IMR-90 (cell line): ENCODE measurements at regions not wholly inside any gene's neighbourhood (a gene's known extent, or its start where the extent isn't known, plus 50 kb on each side); places are given as distances from the start of the nearest gene placed in this dataset.

Experiments used
- ATAC-seq: fragments of 200-7000 bp; cut with Tn5 transposase; 2 replicates; pipeline ENCODE4 v1.9.1; 2020; ENCODE audit warnings: low read depth, mild to moderate bottlenecking, moderate library complexity
- BruUV-seq: library from RNA; stranded (reverse); fragments of 400-500 nt; replicated peaks from 2 replicates; lab custom pipeline; 2021; lab: Mats Ljungman, UMichigan
- CTCF ChIA-PET: fragments of 300-600 bp; formaldehyde crosslinking; extraction: SDS; loops from one replicate; lab custom pipeline; 2021; ENCODE audit warnings: antibody characterized with exemption; lab: Yijun Ruan, JAX
- POLR2A ChIA-PET: fragments of 300-600 bp; sonication (Branson Sonifier 250); formaldehyde crosslinking; loops from one replicate; lab custom pipeline; 2022; ENCODE audit warnings: antibody characterized with exemption; ENCODE audit not compliant: unreplicated experiment; lab: Charles Lee
- DNase-seq: peaks from one replicate; pipeline ENCODE4 v3.0.0; 2013
- H2AFZ ChIP-seq: replicated peaks from 2 replicates; pipeline ENCODE3; 2013; ENCODE audit warnings: low read length, mild to moderate bottlenecking; ENCODE audit not compliant: poor library complexity
- H2AK5ac ChIP-seq: 2 replicates; pipeline ENCODE4 v1.6.1; 2013; ENCODE audit warnings: low read depth, low read length, inconsistent platforms
- H2AK9ac ChIP-seq: replicated peaks from 2 replicates; pipeline ENCODE3; 2013; ENCODE audit warnings: mild to moderate bottlenecking, low read depth, low read length, moderate library complexity; ENCODE audit not compliant: poor library complexity
- H2BK120ac ChIP-seq: 2 replicates; pipeline ENCODE4 v1.6.1; 2013; ENCODE audit warnings: low read depth, low read length, inconsistent platforms
- H2BK15ac ChIP-seq: 3 replicates; pipeline ENCODE4 v1.6.1; 2013; ENCODE audit warnings: low read depth, low read length, inconsistent platforms
- H2BK20ac ChIP-seq: 2 replicates; pipeline ENCODE4 v1.6.1; 2013; ENCODE audit warnings: low read depth, mild to moderate bottlenecking, inconsistent platforms, low read length, moderate library complexity
- H2BK5ac ChIP-seq: 2 replicates; pipeline ENCODE4 v1.6.1; 2013; ENCODE audit warnings: mild to moderate bottlenecking, low read depth, low read length, inconsistent platforms; ENCODE audit not compliant: poor library complexity, severe bottlenecking
- H3K14ac ChIP-seq: replicated peaks from 2 replicates; pipeline ENCODE4 v1.6.1; 2013; ENCODE audit warnings: low read depth, low read length, inconsistent platforms
- H3K18ac ChIP-seq: 2 replicates; pipeline ENCODE4 v1.6.1; 2013; ENCODE audit warnings: low read depth, low read length, control low read depth
- H3K23ac ChIP-seq: 2 replicates; pipeline ENCODE4 v1.6.1; 2013; ENCODE audit warnings: low read depth, low read length, inconsistent platforms
- H3K27ac ChIP-seq: 2 replicates; pipeline ENCODE4 v1.5.1; 2013; ENCODE audit warnings: mild to moderate bottlenecking, control low read depth, low read length; ENCODE audit not compliant: insufficient read depth
- H3K27me3 ChIP-seq: 2 replicates; pipeline ENCODE4 v1.6.1; 2013; ENCODE audit warnings: low read length; ENCODE audit not compliant: control insufficient read depth, insufficient read depth
- H3K36me3 ChIP-seq: 2 replicates; pipeline ENCODE4 v1.6.1; 2013; ENCODE audit warnings: low read length, mixed read lengths; ENCODE audit not compliant: control insufficient read depth, insufficient read depth
- H3K4ac ChIP-seq: 2 replicates; pipeline ENCODE4 v1.6.1; 2013; ENCODE audit warnings: low read depth, low read length, inconsistent platforms
- H3K4me1 ChIP-seq: 2 replicates; pipeline ENCODE4 v1.6.1; 2013; ENCODE audit warnings: low read length, mixed read lengths; ENCODE audit not compliant: control insufficient read depth, insufficient read depth
- H3K4me2 ChIP-seq: 2 replicates; pipeline ENCODE4 v1.6.1; 2013; ENCODE audit warnings: low read depth, mild to moderate bottlenecking, control low read depth, low read length, moderate library complexity
- H3K4me3 ChIP-seq: 2 replicates; pipeline ENCODE4 v1.5.1; 2013; ENCODE audit warnings: low read depth, mild to moderate bottlenecking, control low read depth, low read length, moderate library complexity; ENCODE audit not compliant: insufficient read depth
- H3K56ac ChIP-seq: 2 replicates; pipeline ENCODE4 v1.6.1; 2013; ENCODE audit warnings: low read length, inconsistent platforms; ENCODE audit not compliant: insufficient read depth; ENCODE audit errors: extremely low read depth
- H3K79me1 ChIP-seq, 2 experiments: 2 replicates each; pipeline ENCODE4 v1.6.1; 2013; ENCODE audit warnings: low read length in 2 of 2, inconsistent platforms in 1 of 2, low read depth in 1 of 2
- H3K9ac ChIP-seq: 2 replicates; pipeline ENCODE4 v1.6.1; 2013; ENCODE audit warnings: low read depth, low read length, control low read depth
- H3K9me1 ChIP-seq: 2 replicates; pipeline ENCODE4 v1.6.1; 2013; ENCODE audit warnings: low read length, inconsistent platforms; ENCODE audit not compliant: insufficient read depth
- H3K9me3 ChIP-seq: 2 replicates; pipeline ENCODE4 v1.6.1; 2013; ENCODE audit warnings: low read length; ENCODE audit not compliant: control insufficient read depth, insufficient read depth
- H4K20me1 ChIP-seq: 2 replicates; pipeline ENCODE4 v1.6.1; 2013; ENCODE audit warnings: low read length, inconsistent platforms; ENCODE audit not compliant: insufficient read depth
- H4K5ac ChIP-seq: 2 replicates; pipeline ENCODE4 v1.6.1; 2013; ENCODE audit warnings: mild to moderate bottlenecking, low read depth, low read length, control low read depth
- H4K8ac ChIP-seq, 2 experiments: 2 replicates each; pipeline ENCODE4 v1.6.1; 2013; ENCODE audit warnings: low read depth in 2 of 2, low read length in 2 of 2, control low read depth in 1 of 2, inconsistent platforms in 1 of 2
- H4K91ac ChIP-seq: 2 replicates; pipeline ENCODE4 v1.6.1; 2013; ENCODE audit warnings: low read depth, low read length, inconsistent platforms; ENCODE audit not compliant: insufficient read depth
- BHLHE40 ChIP-seq: fragments of 150-350 bp; IDR thresholded peaks from 2 replicates; pipeline ENCODE4 v1.6.1; 2016; ENCODE audit warnings: mild to moderate bottlenecking, low read depth, low read length
- CEBPB ChIP-seq: IDR thresholded peaks from 2 replicates; pipeline ENCODE4 v1.6.1; 2012; ENCODE audit warnings: low read depth, low read length, improper control_type of control experiment
- CHD1 ChIP-seq: IDR thresholded peaks from 2 replicates; pipeline ENCODE4 v1.6.1; 2012; ENCODE audit warnings: low read depth, low read length, improper control_type of control experiment
- CTCF ChIP-seq: conservative IDR thresholded peaks from 2 replicates; pipeline ENCODE4 v1.5.1; 2012; ENCODE audit warnings: mild to moderate bottlenecking, low read depth, low read length, improper control_type of control experiment
- FOS ChIP-seq: fragments of 150-350 bp; IDR thresholded peaks from 2 replicates; pipeline ENCODE4 v1.6.1; 2016; ENCODE audit warnings: low read depth, low read length
- MAFK ChIP-seq: IDR thresholded peaks from 2 replicates; pipeline ENCODE4 v1.6.1; 2012; ENCODE audit warnings: low read depth, low read length, improper control_type of control experiment
- MAZ ChIP-seq: IDR thresholded peaks from 2 replicates; pipeline ENCODE4 v1.6.1; 2012; ENCODE audit warnings: low read depth, mild to moderate bottlenecking, low read length, improper control_type of control experiment, moderate library complexity, borderline replicate concordance
- MXI1 ChIP-seq: IDR thresholded peaks from 2 replicates; pipeline ENCODE4 v1.6.1; 2012; ENCODE audit warnings: low read depth, mild to moderate bottlenecking, low read length, moderate library complexity, borderline replicate concordance
- NFE2L2 ChIP-seq: fragments of 150-350 bp; IDR thresholded peaks from 2 replicates; pipeline ENCODE4 v1.6.1; 2016; ENCODE audit warnings: low read depth, mild to moderate bottlenecking, low read length
- POLR2A ChIP-seq: IDR thresholded peaks from 2 replicates; pipeline ENCODE4 v1.6.1; 2012; ENCODE audit warnings: mild to moderate bottlenecking, low read depth, low read length
- RAD21 ChIP-seq: IDR thresholded peaks from 2 replicates; pipeline ENCODE4 v1.6.1; 2012; ENCODE audit warnings: low read length, improper control_type of control experiment
- RCOR1 ChIP-seq: IDR thresholded peaks from 2 replicates; pipeline ENCODE4 v1.6.1; 2012; ENCODE audit warnings: mild to moderate bottlenecking, low read length, improper control_type of control experiment; ENCODE audit not compliant: insufficient replicate concordance
- RFX5 ChIP-seq: IDR thresholded peaks from 2 replicates; pipeline ENCODE4 v1.8.0; 2012; ENCODE audit warnings: low read depth, mild to moderate bottlenecking, low read length, moderate library complexity
- SMC3 ChIP-seq: fragments of 150-350 bp; IDR thresholded peaks from 2 replicates; pipeline ENCODE4 v1.6.1; 2016; ENCODE audit warnings: low read depth, mild to moderate bottlenecking, antibody characterized with exemption, low read length, moderate library complexity
- WGBS, 2 experiments: methylation state at CpG; one replicate each; pipeline versions ENCODE4 v1.1.5 to v1.1.7; 2013; ENCODE audit warnings: missing lambda C conversion rate in 2 of 2; ENCODE audit not compliant: insufficient read length in 1 of 2; ENCODE audit errors: extremely low coverage in 2 of 2; 5-methylcytosine and 5-hydroxymethylcytosine counted together
- dilution Hi-C: fragments of 300-500 bp; cut with HindIII; formaldehyde crosslinking; loops from one replicate; pipeline ENCODE4 v1.14.3; 2018; ENCODE audit warnings: low sequenced_read_pairs; ENCODE audit not compliant: unreplicated experiment
- in situ Hi-C: fragments of 300-500 bp; cut with MboI; formaldehyde crosslinking; loops from 3 replicates; pipeline ENCODE4 v1.14.3; 2019; ENCODE audit warnings: low sequenced_read_pairs, inconsistent platforms, mixed read lengths
- intact Hi-C: fragments of 100-400 bp; cut with micrococcal nuclease; formaldehyde crosslinking; loops from 2 replicates; pipeline ENCODE4 v1.10.0; 2022
- TF ChIP-seq, protein P1 (sequence below): fragments of 150-350 bp; IDR thresholded peaks from 2 replicates; pipeline ENCODE4 v1.6.1; 2016; ENCODE audit warnings: low read depth, mild to moderate bottlenecking, low read length, moderate library complexity, borderline replicate concordance
- TF ChIP-seq, protein P2 (sequence below): fragments of 150-350 bp; IDR thresholded peaks from 2 replicates; pipeline ENCODE4 v1.6.1; 2017; ENCODE audit warnings: mild to moderate bottlenecking, antibody characterized with exemption, low read length, low read depth

GRCh38 chr7:98051118-98051744 is 55.4 kb upstream of the LMTK2 start:
- Histone ChIP-seq H3K9me1 (no peaks in the 10 kb centered on the region), H3K23ac (no peak overlapping the region), H3K9me3 (no peaks in the 10 kb centered on the region), H3K27me3 (no peaks in the 10 kb centered on the region; the same call in none of the 2 replicates), H3K14ac (no peak overlapping the region), H3K79me1 (no peaks in the 10 kb centered on the region), H2AFZ (no peak overlapping the region), H4K20me1 (no peaks in the 10 kb centered on the region), H2BK5ac (no peak overlapping the region), H3K4me1 (0 out of 2 replicates have a peak, but pooled peaks cover 1% of the 10 kb centered on the region), H3K4ac (no peak overlapping the region), H4K5ac (no peak overlapping the region), H2BK20ac (no peak overlapping the region), H2BK15ac (no peak overlapping the region), H3K9ac (no peak overlapping the region), H2BK120ac (no peak overlapping the region), H3K4me2 (no peak overlapping the region), H3K4me3 (no peak overlapping the region), H4K91ac (no peak overlapping the region), H2AK9ac (no peak overlapping the region), H3K18ac (no peak overlapping the region), H3K56ac (no peak overlapping the region), H4K8ac (no peak overlapping the region), H2AK5ac (no peak overlapping the region), H3K36me3 (no peaks in the 10 kb centered on the region), H3K27ac (no peak overlapping the region)
- ChIA-PET CTCF (interaction anchor here (0.7 kb wide), 1 partner anchor 303 kb away, joined by 3 read pairs; no protein-coding TSS in a partner anchor), POLR2A (no interaction called here)
- BruUV-seq = no TSS peak
- WGBS, 2 experiments = 14% methylated on average over 7 of the region's 24 CpGs; no CpG with 5 or more reads in 1 of the 2 experiments
- intact Hi-C loops = no loop called here
- ATAC-seq = no peak
- TF ChIP-seq CEBPB (no peak), FOS (no peak), RFX5 (no peak), MXI1 (no peak), MAFK (no peak), MAZ (no peak), RCOR1 (no peak), CTCF (no peak), CHD1 (no peak), BHLHE40 (no peak), SMC3 (no peak), NFE2L2 (no peak), POLR2A (no peak), RAD21 (no peak)
- TF ChIP-seq, protein P1, sequence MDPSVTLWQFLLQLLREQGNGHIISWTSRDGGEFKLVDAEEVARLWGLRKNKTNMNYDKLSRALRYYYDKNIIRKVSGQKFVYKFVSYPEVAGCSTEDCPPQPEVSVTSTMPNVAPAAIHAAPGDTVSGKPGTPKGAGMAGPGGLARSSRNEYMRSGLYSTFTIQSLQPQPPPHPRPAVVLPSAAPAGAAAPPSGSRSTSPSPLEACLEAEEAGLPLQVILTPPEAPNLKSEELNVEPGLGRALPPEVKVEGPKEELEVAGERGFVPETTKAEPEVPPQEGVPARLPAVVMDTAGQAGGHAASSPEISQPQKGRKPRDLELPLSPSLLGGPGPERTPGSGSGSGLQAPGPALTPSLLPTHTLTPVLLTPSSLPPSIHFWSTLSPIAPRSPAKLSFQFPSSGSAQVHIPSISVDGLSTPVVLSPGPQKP = no peak
- TF ChIP-seq, protein P2, sequence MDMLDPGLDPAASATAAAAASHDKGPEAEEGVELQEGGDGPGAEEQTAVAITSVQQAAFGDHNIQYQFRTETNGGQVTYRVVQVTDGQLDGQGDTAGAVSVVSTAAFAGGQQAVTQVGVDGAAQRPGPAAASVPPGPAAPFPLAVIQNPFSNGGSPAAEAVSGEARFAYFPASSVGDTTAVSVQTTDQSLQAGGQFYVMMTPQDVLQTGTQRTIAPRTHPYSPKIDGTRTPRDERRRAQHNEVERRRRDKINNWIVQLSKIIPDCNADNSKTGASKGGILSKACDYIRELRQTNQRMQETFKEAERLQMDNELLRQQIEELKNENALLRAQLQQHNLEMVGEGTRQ = no peak
- dilution Hi-C loops = no loop called here
- in situ Hi-C loops = no loop called here
- no peak for DNase-seq
